Left colon (tissue), 2 donors: ENCODE measurements at regions not wholly inside any gene's neighbourhood (a gene's known extent, or its start where the extent isn't known, plus 50 kb on each side); places are given as distances from the start of the nearest gene placed in this dataset.
"Not testable (repeated sequence)": the region's sequence is repeated elsewhere in the genome, so short reads cannot be mapped to it uniquely, and the experiment has no call there.

Source experiments
- ATAC-seq: fragments of 200-7000 bp; cut with Tn5 transposase; one replicate; pipeline ENCODE4 v1.9.1; 2020; ENCODE audit warnings: mild to moderate bottlenecking, moderate library complexity
- DNase-seq, 2 donors: peaks; one replicate each; pipeline ENCODE4 v3.0.0-alpha.2; 2020
- intact Hi-C, 2 donors: fragments of 100-400 bp; cut with DNase I in 1 of 2; cut with micrococcal nuclease in 1 of 2; formaldehyde crosslinking; loops; one replicate each; pipeline versions ENCODE4 v1.11.2 to v1.14.0; 2022; cut with DNase I, micrococcal nuclease
- donor health status: DM: no; HTN: no; CAD: no.
- donor health status: DM: yes; HTN: yes; CAD: no.

- DNase-seq = no peak
- intact Hi-C loops = no loop called here
- no peak for ATAC-seq
Observed at GRCh38 chr14:82878951-82879350, 1345.3 kb upstream of the SEL1L start.

- intact Hi-C loops = no loop called here
- no peak for ATAC-seq
- DNase-seq = no peak
Observed at GRCh38 chr14:82879949-82880535, 1346.4 kb upstream of the SEL1L start.

- intact Hi-C loops = no loop called here
- DNase-seq = no peak
- no peak for ATAC-seq
Observed at GRCh38 chr14:82886670-82887069, 1353.0 kb upstream of the SEL1L start.

GRCh38 chr14:82889701-82890100, 1356.0 kb upstream of the SEL1L start:
- intact Hi-C loops = no loop called here
- no peak for ATAC-seq

GRCh38 chr14:82896476-82896875, 1362.8 kb upstream of the SEL1L start:
- DNase-seq = no peak
- no peak for ATAC-seq
- intact Hi-C loops = loop anchor here in 1 of 2 donors (5.0 kb wide), 1 partner anchor 184 kb away; no protein-coding TSS in a partner anchor

More at GRCh38 chr14:82889701-82890100, 1356.0 kb upstream of the SEL1L start:
- no peak for DNase-seq

GRCh38 chr14:82897469-82898308, 1364.0 kb upstream of the SEL1L start:
- intact Hi-C loops = loop anchor here in 1 of 2 donors (5.0 kb wide), 1 partner anchor 185 kb away; no protein-coding TSS in a partner anchor

GRCh38 chr14:82905762-82906161, 1372.1 kb upstream of the SEL1L start:
- intact Hi-C loops = no loop called here
- no peak for DNase-seq
- ATAC-seq = no peak

More at GRCh38 chr14:82897469-82898308, 1364.0 kb upstream of the SEL1L start:
- no peak for ATAC-seq
- no peak for DNase-seq

GRCh38 chr14:82911930-82912329, 1378.3 kb upstream of the SEL1L start:
- intact Hi-C loops = no loop called here
- DNase-seq (no peak), ATAC-seq (no peak)

GRCh38 chr14:82913396-82913795, 1379.7 kb upstream of the SEL1L start:
- DNase-seq (no peak), ATAC-seq (no peak)
- intact Hi-C loops = no loop called here

GRCh38 chr14:82915381-82915780, 1381.7 kb upstream of the SEL1L start:
- DNase-seq (no peak), ATAC-seq (no peak)
- intact Hi-C loops = no loop called here

GRCh38 chr14:82935691-82936090, 1402.0 kb upstream of the SEL1L start:
- intact Hi-C loops = no loop called here
- ATAC-seq (no peak), DNase-seq (no peak)

GRCh38 chr14:82951171-82951570, 1417.5 kb upstream of the SEL1L start:
- no peak for ATAC-seq
- intact Hi-C loops = no loop called here

GRCh38 chr14:82963756-82964155, 1430.1 kb upstream of the SEL1L start:
- intact Hi-C loops = no loop called here
- DNase-seq = no peak
- ATAC-seq = no peak

More at GRCh38 chr14:82951171-82951570, 1417.5 kb upstream of the SEL1L start:
- no peak for DNase-seq

GRCh38 chr14:82987502-82988124, 1454.0 kb upstream of the SEL1L start:
- DNase-seq = no peak
- ATAC-seq = no peak
- intact Hi-C loops = no loop called here

GRCh38 chr14:82994547-82994946, 1460.9 kb upstream of the SEL1L start:
- ATAC-seq, DNase-seq, intact Hi-C loops: not testable (repeated sequence)

GRCh38 chr14:82999802-83000201, 1466.1 kb upstream of the SEL1L start:
- ATAC-seq (no peak), DNase-seq (no peak)
- intact Hi-C loops = no loop called here

GRCh38 chr14:83004456-83005006, 1470.9 kb upstream of the SEL1L start:
- intact Hi-C loops = no loop called here
- DNase-seq (no peak), ATAC-seq (no peak)

GRCh38 chr14:83006121-83006670, 1472.5 kb upstream of the SEL1L start:
- intact Hi-C loops = no loop called here
- DNase-seq = no peak
- ATAC-seq = no peak

GRCh38 chr14:83007052-83007451, 1473.4 kb upstream of the SEL1L start:
- intact Hi-C loops, ATAC-seq, DNase-seq: not testable (repeated sequence)
